PC-3 (cell line): ENCODE measurements at regions not wholly inside any gene's neighbourhood (a gene's known extent, or its start where the extent isn't known, plus 50 kb on each side); places are given as distances from the start of the nearest gene placed in this dataset.

Experiments
- ATAC-seq: fragments of 200-7000 bp; cut with Tn5 transposase; 2 replicates; pipeline ENCODE4 v1.9.1; 2020; ENCODE audit warnings: mild to moderate bottlenecking, moderate library complexity
- BruUV-seq: library from RNA; stranded (reverse); fragments of 400-500 nt; replicated peaks from 2 replicates; lab custom pipeline; 2021; lab: Mats Ljungman, UMichigan
- CTCF ChIA-PET: fragments of 300-600 bp; sonication (Branson Sonifier 250); formaldehyde crosslinking; loops from one replicate; lab custom pipeline; 2022; ENCODE audit warnings: antibody characterized with exemption; lab: Charles Lee
- POLR2A ChIA-PET: fragments of 300-600 bp; sonication (Branson Sonifier 250); formaldehyde crosslinking; loops from one replicate; lab custom pipeline; 2022; ENCODE audit warnings: antibody characterized with exemption; ENCODE audit not compliant: unreplicated experiment; lab: Charles Lee
- DNase-seq: peaks from one replicate; pipeline ENCODE4 v3.0.0-alpha.2; 2015
- H2AFZ ChIP-seq: fragments of 300-600 bp; sonication (generic); 2 replicates; pipeline ENCODE4 v1.6.0; 2016; ENCODE audit warnings: antibody characterized with exemption, low read length
- H3F3A ChIP-seq: fragments of 300-600 bp; sonication (generic); one replicate; pipeline ENCODE4 v1.6.0; 2017; ENCODE audit warnings: antibody characterized with exemption, low read length, control low read depth, mild to moderate bottlenecking; ENCODE audit not compliant: unreplicated experiment
- H3K27ac ChIP-seq: fragments of 300-600 bp; sonication (generic); 2 replicates; pipeline ENCODE4 v1.5.1; 2016; ENCODE audit warnings: mild to moderate bottlenecking, low read length
- H3K27me3 ChIP-seq: fragments of 300-600 bp; sonication (generic); 2 replicates; pipeline ENCODE4 v1.6.1; 2016; ENCODE audit warnings: low read length, mixed read lengths
- H3K36me3 ChIP-seq: fragments of 300-600 bp; sonication (generic); 2 replicates; pipeline ENCODE4 v1.6.1; 2016; ENCODE audit warnings: low read depth, mixed run types, low read length, mixed read lengths
- H3K4me1 ChIP-seq: fragments of 300-600 bp; sonication (generic); 2 replicates; pipeline ENCODE4 v1.5.1; 2016; ENCODE audit warnings: low read length; ENCODE audit not compliant: insufficient read depth
- H3K4me2 ChIP-seq: fragments of 300-600 bp; sonication (generic); 2 replicates; pipeline ENCODE4 v1.6.0; 2016; ENCODE audit warnings: low read length
- H3K4me3 ChIP-seq: fragments of 300-600 bp; sonication (generic); 2 replicates; pipeline ENCODE4 v1.5.1; 2016; ENCODE audit warnings: mild to moderate bottlenecking, low read length, mixed read lengths
- H3K79me2 ChIP-seq: fragments of 300-600 bp; sonication (generic); 2 replicates; pipeline ENCODE4 v1.6.1; 2017; ENCODE audit warnings: low read length, mixed read lengths
- H3K9ac ChIP-seq: fragments of 300-600 bp; sonication (generic); 2 replicates; pipeline ENCODE4 v1.6.0; 2016; ENCODE audit warnings: mild to moderate bottlenecking, low read length
- H3K9me2 ChIP-seq: fragments of 300-600 bp; sonication (generic); replicated peaks from 2 replicates; pipeline ENCODE4 v1.6.1; 2016; ENCODE audit warnings: mixed run types, low read length, mixed read lengths
- H3K9me3 ChIP-seq: fragments of 300-600 bp; sonication (generic); 2 replicates; pipeline ENCODE4 v1.6.1; 2016; ENCODE audit warnings: low read length, mixed read lengths
- H4K20me1 ChIP-seq: fragments of 300-600 bp; sonication (generic); 2 replicates; pipeline ENCODE4 v1.6.1; 2016; ENCODE audit warnings: low read length, mixed read lengths
- CTCF ChIP-seq: fragments of 300-600 bp; sonication (generic); conservative IDR thresholded peaks from 2 replicates; pipeline ENCODE4 v1.5.1; 2017; ENCODE audit warnings: antibody characterized with exemption, low read depth, mild to moderate bottlenecking, low read length
- EZH2 ChIP-seq: fragments of 300-600 bp; sonication (generic); IDR thresholded peaks from one replicate; pipeline ENCODE4 v1.6.1; 2017; ENCODE audit warnings: antibody characterized with exemption, mild to moderate bottlenecking, low read length; ENCODE audit not compliant: unreplicated experiment
- EZH2phosphoT487 ChIP-seq: fragments of 300-600 bp; sonication (generic); IDR thresholded peaks from 2 replicates; pipeline ENCODE4 v1.6.1; 2018; ENCODE audit warnings: mild to moderate bottlenecking, antibody characterized with exemption, low read length, borderline replicate concordance
- intact Hi-C: fragments of 100-400 bp; cut with micrococcal nuclease; formaldehyde crosslinking; loops from 2 replicates; pipeline ENCODE4 v1.9.0; 2023

DNA sequence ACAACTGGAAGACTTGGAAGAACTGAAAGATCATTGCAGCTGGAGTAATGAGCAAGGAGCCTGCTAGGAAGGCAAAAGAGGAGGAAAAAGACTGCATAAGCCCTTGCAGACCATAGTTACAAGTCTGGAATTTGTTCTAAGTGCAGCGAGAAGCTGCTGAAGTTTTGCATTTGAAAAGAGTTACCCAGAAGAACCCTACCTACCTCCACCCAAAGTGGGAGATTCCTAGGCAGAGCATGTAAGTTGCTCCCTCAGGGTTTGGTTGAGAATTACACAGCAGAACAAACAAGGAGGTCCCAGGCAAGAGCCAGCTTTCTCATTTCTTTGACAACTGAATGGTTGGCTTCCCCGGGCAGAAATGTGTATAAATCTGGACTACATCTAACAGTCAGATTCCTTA lies 118.7 kb upstream of the NUDT7 start:
- CTCF ChIA-PET, result no interaction called here
- POLR2A ChIA-PET, result no interaction called here
- no peaks in the 10 kb centered on the region for H3K27me3 ChIP-seq
- H3K4me1 ChIP-seq, result no peaks in the 10 kb centered on the region
- no TSS peak for BruUV-seq
- no peaks in the 10 kb centered on the region for H3F3A ChIP-seq
- no peak for TF ChIP-seq CTCF
- TF ChIP-seq EZH2phosphoT487, result no peak
- no peak for TF ChIP-seq EZH2
- no peaks in the 10 kb centered on the region for H3K9me3 ChIP-seq
- no peak overlapping the region for H3K4me3 ChIP-seq
- H3K79me2 ChIP-seq, result no peaks in the 10 kb centered on the region
- no peaks in the 10 kb centered on the region for H4K20me1 ChIP-seq
- H2AFZ ChIP-seq, result no peak overlapping the region
- no peaks in the 10 kb centered on the region for H3K36me3 ChIP-seq
- no peaks in the 10 kb centered on the region for H3K9me2 ChIP-seq
- DNase-seq (no peak), ATAC-seq (no peak)
- intact Hi-C loops, result no loop called here
- no peak overlapping the region for H3K4me2 ChIP-seq
- no peak overlapping the region for H3K9ac ChIP-seq
- no peak overlapping the region for H3K27ac ChIP-seq

GRCh38 chr16:77610496-77610895 lies 111.8 kb upstream of the NUDT7 start:
- Histone ChIP-seq H2AFZ (no peak overlapping the region), H3F3A (no peaks in the 10 kb centered on the region), H3K36me3 (no peaks in the 10 kb centered on the region), H3K4me1 (no peaks in the 10 kb centered on the region), H3K4me3 (no peak overlapping the region), H3K9ac (no peak overlapping the region), H3K27me3 (no peaks in the 10 kb centered on the region), H3K79me2 (no peaks in the 10 kb centered on the region), H3K9me2 (no peaks in the 10 kb centered on the region), H3K4me2 (no peak overlapping the region), H3K9me3 (no peaks in the 10 kb centered on the region), H4K20me1 (no peaks in the 10 kb centered on the region), H3K27ac (no peak overlapping the region)
- BruUV-seq, result no TSS peak
- ATAC-seq, result no peak
- DNase-seq, result no peak
- ChIA-PET CTCF (no interaction called here), POLR2A (no interaction called here)
- TF ChIP-seq CTCF (no peak), EZH2 (no peak), EZH2phosphoT487 (no peak)
- intact Hi-C loops, result no loop called here

DNA sequence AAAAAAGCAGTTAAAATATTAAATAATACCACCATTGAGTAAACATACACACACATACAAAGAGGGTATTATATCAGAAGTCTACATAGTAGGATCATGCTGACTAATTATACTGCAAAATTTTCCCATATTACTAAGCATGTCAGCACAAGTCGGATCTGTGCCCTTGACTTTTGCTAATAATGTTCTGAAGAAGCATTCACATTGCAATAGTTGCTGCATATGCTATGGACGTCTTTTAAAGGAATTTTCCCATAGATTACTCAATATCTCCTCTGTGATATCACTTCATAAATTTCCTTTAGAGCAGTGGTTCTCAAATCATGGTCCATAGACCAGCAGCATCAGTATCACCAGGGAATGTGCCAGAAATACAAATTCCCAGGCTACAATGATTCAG lies 110.9 kb upstream of the NUDT7 start:
- no peak for DNase-seq
- Histone ChIP-seq H3K9me3 (no peaks in the 10 kb centered on the region), H3K4me2 (no peak overlapping the region), H3K4me3 (no peak overlapping the region), H4K20me1 (no peaks in the 10 kb centered on the region), H3K9ac (no peak overlapping the region), H3K9me2 (no peaks in the 10 kb centered on the region), H2AFZ (no peak overlapping the region), H3K4me1 (no peaks in the 10 kb centered on the region), H3F3A (no peaks in the 10 kb centered on the region), H3K36me3 (no peaks in the 10 kb centered on the region), H3K27ac (no peak overlapping the region), H3K79me2 (no peaks in the 10 kb centered on the region), H3K27me3 (no peaks in the 10 kb centered on the region)
- TF ChIP-seq CTCF (no peak), EZH2phosphoT487 (no peak), EZH2 (no peak)
- no peak for ATAC-seq
- CTCF ChIA-PET, result no interaction called here
- BruUV-seq, result no TSS peak
- intact Hi-C loops, result no loop called here
- POLR2A ChIA-PET, result no interaction called here
